ENCODE measurements at regions not wholly inside any gene's neighbourhood (a gene's known extent, or its start where the extent isn't known, plus 50 kb on each side); places are given as distances from the start of the nearest gene placed in this dataset.

GRCh38 chr6:84469144-84469543 lies 241.7 kb upstream of the CEP162 start:
- Histone ChIP-seq H3K4me2 (ENCODE audit: insufficient read depth in 1 of 2, low read depth in 2 of 2, low read length in 2 of 2) (no peak overlapping the region), H3K79me2 (ENCODE audit: control insufficient read depth in 1 of 2, insufficient read depth in 2 of 2, low read length in 2 of 2) (no peaks in the 10 kb centered on the region), H3K27ac (ENCODE audit: low read depth, low read length) (no peak overlapping the region), H3K23me2 (ENCODE audit: low read depth, low read length) (no peaks in the 10 kb centered on the region), H3K36me3 (ENCODE audit: control insufficient read depth in 2 of 4, insufficient read depth in 4 of 4, low read length in 3 of 4) (no peaks in the 10 kb centered on the region), H3K23ac (ENCODE audit: insufficient read length) (no peak overlapping the region), H2AK5ac (ENCODE audit: low read depth, low read length) (no peak overlapping the region), H3K9ac (replicated peaks in 1 of 4; ENCODE audit: extremely low read depth in 1 of 4, low read depth in 3 of 4, low read length in 3 of 4) (no peak overlapping the region), H4K91ac (replicated peaks; ENCODE audit: insufficient read length, low read length) (no peak overlapping the region), H2BK20ac (ENCODE audit: low read length) (no peak overlapping the region), H2BK5ac (ENCODE audit: low read depth, low read length) (no peak overlapping the region), H3K4ac (replicated peaks; ENCODE audit: insufficient read length, low read depth, low read length) (no peak overlapping the region), H4K8ac (ENCODE audit: extremely low read depth, insufficient read depth, low read length) (no peak overlapping the region), H2BK120ac (replicated peaks; ENCODE audit: low read depth, low read length) (no peak overlapping the region), H2BK12ac (ENCODE audit: low read depth, low read length) (no peak overlapping the region), H3K4me1 (replicated peaks in 1 of 4; ENCODE audit: control insufficient read depth in 3 of 4, insufficient read depth in 4 of 4, low read length in 3 of 4) (no peaks in the 10 kb centered on the region), H3K9me3 (ENCODE audit: insufficient read depth in 2 of 2, low read depth in 1 of 2, low read length in 1 of 2) (no peaks in the 10 kb centered on the region), H3K18ac (ENCODE audit: extremely low read depth, low read length) (no peak overlapping the region), H4K20me1 (replicated peaks in 1 of 2; ENCODE audit: control insufficient read depth in 1 of 2, insufficient read depth in 2 of 2, low read length in 2 of 2) (no peaks in the 10 kb centered on the region), H3K27me3 (replicated peaks in 1 of 4; ENCODE audit: control insufficient read depth in 3 of 4, extremely low read depth in 1 of 4, insufficient read depth in 3 of 4, low read length in 3 of 4) (no peaks in the 10 kb centered on the region), H2AFZ (ENCODE audit: low read length) (no peak overlapping the region), H4K5ac (ENCODE audit: insufficient read length, low read depth, low read length) (no peak overlapping the region), H3K4me3 (ENCODE audit: extremely low read depth in 1 of 4, insufficient read depth in 2 of 4, low read depth in 3 of 4, low read length in 4 of 4) (no peak overlapping the region), H2BK15ac (ENCODE audit: low read length) (no peak overlapping the region), H3K79me1 (ENCODE audit: low read depth, low read length) (no peaks in the 10 kb centered on the region), H3K14ac (ENCODE audit: insufficient read length) (no peak overlapping the region), H3K56ac (replicated peaks; ENCODE audit: insufficient read length, low read depth, low read length) (no peak overlapping the region)
- no peak for FAIRE-seq
- no peak for DNase-seq (ENCODE audit: low read depth in 1 of 2, low spot score in 2 of 2)
- CTCF ChIA-PET (ENCODE audit: partially characterized antibody) = interaction anchor here (0.6 to 1.6 kb wide), 2 partner anchors 17 to 47 kb away, joined by 3 read pairs; no protein-coding TSS in a partner anchor
- WGBS, 2 experiments (ENCODE audit: extremely low coverage in 1 of 2, insufficient coverage in 1 of 2, insufficient read length in 1 of 2, insufficient replicate concordance in 2 of 2, low coverage in 1 of 2, low lambda C conversion rate in 2 of 2, missing lambda C conversion rate in 1 of 2) = 100% methylated on average over 1 of the region's 1 CpG; no CpG with 5 or more reads in 1 of the 2 experiments
- no peak for TF ChIP-seq EGR1 (IDR thresholded peaks at IDR 0.05; ENCODE audit: borderline replicate concordance, low read depth, low read length)
- no peak for TF ChIP-seq ASH2L (IDR thresholded peaks at IDR 0.05; ENCODE audit: low read length)
- no peak for TF ChIP-seq RFX5 (IDR thresholded peaks at IDR 0.05; ENCODE audit: borderline replicate concordance, low read depth, low read length)
- no peak for TF ChIP-seq POLR2AphosphoS5 (IDR thresholded peaks at IDR 0.05; ENCODE audit: low read depth, low read length)
- TF ChIP-seq TAF1 (IDR thresholded peaks at IDR 0.05; ENCODE audit: low read depth, low read length) = no peak
- POLR2A ChIA-PET (ENCODE audit: partially characterized antibody) = no interaction called here

Measured in H1 (cell line).